ENCODE measurements at regions not wholly inside any gene's neighbourhood (a gene's known extent, or its start where the extent isn't known, plus 50 kb on each side); places are given as distances from the start of the nearest gene placed in this dataset.

DNA sequence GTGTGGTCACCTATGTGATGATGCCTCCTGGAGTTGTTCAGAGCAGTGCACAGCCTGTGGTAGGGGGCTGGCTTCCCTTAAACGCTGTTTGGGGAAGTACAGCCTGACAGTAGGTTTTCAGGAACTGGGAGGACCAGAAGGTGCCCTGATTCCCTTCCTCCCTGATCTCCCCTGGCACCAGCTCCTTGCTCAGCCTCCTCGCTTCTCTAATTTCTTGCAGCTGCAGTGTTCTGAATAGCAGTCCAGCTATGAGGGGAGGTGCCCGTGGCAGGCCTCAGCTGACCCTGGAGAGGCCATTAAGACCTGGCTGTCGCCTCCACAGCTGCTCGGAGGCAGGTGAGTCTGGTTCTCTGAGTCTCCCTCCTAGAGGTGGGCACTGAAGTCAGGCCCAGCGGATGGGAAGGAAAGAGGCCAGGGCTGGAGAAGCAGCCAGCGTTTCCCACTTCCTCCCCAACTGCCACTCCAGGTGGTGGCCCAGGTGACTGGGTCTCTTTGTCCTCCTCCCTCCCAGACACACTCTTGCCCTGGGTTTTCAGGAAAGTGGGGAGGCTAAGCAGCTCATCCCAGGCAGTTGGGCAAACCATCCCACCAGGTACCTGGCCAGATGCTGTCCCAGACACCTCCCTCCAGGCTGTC lies 52.0 kb upstream of the RPL11 start:
- FAIRE-seq, result no peak
- DNase-seq (ENCODE audit: insufficient read length, low spot score), result no peak

DNA sequence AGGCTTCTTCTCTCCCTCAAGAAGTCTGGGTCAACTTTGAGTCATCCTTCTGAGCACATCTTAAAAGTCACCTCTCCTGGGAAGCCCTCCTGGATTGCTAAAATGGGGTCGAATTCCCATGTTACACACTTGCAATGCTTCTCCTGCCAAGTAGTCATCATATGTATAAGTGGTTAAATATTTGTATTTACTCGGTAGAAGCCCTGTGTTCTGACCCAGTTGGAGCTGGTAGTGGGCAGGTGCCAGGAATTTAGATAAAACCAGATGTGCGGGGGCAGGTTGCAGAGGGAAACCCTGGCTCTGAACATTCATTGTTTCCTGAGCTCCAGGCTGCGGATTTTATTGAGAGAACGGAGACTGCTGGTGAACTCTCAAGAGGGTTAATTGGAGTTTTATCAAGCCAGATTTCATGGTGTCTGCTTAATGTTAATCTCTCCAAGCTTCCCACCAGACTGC lies 52.8 kb upstream of the RPL11 start:
- DNase-seq (ENCODE audit: insufficient read length, low spot score) (no peak), FAIRE-seq (no peak)

DNA sequence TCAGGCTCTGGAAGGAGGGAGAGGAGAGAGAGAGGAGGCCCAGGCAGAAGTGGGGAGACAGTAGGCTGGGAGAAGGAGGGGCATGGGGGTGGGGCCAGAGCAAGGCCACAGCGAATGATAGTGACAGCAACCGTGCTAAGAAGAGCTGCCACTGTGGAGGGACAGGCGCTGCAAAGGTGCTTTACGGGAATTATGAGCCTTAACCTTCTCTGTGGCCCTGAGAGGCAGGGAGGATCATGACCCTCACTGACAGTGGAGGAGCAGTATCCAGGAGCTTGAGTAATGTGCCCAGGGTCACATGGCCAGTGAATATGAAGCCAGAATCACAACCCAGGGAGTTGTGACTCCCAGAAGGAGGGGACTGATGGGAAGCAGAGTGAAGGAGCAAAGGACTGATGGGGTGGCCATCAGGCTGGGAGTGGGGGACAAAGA lies 53.4 kb upstream of the RPL11 start:
- no peak for FAIRE-seq
- no peak for DNase-seq (ENCODE audit: insufficient read length, low spot score)

DNA sequence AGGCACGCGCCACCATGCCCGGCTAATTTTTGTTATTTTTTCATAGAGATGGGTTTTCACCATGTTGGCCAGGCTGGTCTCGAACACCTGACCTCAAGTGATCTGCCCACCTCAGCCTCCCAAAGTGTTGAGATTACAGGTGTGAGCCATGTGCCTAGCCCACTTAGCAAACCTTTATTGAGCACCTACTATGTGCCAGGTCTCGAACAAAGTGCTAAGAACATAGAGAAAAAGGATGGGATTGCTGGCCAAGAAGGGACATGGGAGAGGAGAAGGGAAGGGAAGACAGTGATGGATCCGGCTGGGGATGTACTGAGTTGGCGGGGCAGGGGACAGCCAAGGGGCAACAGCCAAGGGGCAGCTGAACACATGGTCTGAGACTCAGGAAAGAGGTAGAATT lies 55.6 kb upstream of the RPL11 start:
- FAIRE-seq, result no peak
- DNase-seq (ENCODE audit: insufficient read length, low spot score), result no peak

DNA sequence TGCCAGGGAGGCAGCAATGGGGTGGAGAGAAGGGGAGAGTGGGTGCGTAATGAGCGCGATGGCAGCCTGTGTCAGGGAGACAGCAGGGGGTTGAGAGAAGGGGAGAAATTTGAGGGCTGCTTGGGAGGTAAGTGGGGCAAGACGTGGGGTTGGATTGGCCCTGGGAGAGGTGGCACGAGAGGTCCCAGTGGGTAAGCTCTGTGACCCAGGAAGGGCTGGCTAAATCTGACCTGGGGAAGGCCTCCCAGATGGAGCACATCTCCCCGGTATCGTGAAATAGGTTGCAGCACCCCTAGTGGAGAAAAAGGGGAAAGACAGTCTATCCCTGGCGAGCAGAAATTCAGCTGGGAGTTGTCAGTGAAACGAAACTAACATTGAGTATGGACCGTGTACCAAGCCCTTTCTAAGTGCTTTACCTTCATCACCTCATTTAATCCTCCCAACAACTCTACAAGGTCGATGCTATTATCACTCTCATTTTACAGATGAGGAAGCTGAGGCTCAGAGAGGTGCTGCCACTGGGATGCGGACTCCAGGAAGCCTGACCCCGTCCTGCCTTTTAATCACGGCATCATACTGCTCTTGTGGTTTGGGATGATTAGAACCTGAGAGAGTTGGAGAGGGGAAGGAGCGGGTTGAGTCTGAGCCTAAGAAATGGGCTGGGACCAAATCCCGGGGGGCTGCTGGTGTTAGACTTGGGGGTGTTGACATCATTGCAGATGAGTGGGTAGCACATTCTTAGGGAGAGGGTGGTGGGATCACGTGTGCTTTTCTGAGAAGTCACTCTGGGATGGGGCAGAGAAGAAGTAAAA lies 56.6 kb upstream of the RPL11 start:
- FAIRE-seq, result peak; percentile 92
- peak; percentile 66 for DNase-seq (ENCODE audit: insufficient read length, low spot score)

DNA sequence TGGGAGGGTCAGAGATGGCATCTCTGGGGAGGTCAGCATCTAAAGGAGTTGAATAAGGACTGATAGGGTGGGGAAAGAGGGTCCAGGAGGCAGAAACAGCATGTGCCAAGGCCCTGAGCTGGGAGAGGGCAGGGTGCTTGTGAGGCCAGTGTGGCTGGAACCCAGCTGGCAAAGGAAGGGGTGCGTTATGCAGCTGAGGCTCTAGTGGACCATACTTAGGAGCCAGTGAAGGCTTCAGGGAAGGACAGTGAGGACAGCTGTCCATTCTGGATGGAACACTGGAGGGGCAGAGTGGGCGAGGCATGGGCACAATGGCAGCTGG lies 57.1 kb upstream of the RPL11 start:
- DNase-seq (ENCODE audit: insufficient read length, low spot score) (no peak), FAIRE-seq (no peak)

DNA sequence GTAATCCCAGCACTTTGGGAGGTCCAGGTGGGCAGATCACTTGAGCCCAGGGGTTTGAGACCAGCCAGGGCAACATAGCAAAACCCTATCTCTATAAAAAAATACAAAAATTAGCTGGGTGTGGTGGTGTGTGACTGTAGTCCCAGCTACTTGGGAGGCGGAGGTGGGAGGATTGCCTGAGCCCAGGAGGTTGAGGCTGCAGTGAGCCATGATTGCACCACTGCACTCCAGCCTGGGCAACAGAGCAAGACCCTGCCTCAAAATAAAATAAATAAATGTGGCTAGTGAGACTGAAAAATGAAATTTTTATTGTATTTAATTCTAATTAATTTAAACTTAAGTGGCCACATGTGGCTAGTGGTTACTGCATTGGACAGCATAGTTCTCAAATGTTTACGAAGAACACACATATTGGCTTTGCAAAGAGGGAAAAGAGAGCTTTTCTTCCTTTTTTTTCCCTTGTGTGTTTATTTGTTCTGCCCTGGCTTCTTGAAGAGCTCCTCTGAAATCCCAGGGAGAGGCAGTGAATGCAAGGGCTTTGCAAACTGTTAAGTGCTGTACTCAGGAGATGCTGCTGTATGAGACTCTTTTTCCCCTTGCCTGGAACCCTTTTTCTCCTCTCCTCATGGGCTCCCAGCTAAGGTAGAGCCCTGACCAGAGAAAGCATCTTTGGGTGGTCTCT lies 59.0 kb upstream of the RPL11 start:
- FAIRE-seq, result no peak
- no peak for DNase-seq (ENCODE audit: insufficient read length, low spot score)

DNA sequence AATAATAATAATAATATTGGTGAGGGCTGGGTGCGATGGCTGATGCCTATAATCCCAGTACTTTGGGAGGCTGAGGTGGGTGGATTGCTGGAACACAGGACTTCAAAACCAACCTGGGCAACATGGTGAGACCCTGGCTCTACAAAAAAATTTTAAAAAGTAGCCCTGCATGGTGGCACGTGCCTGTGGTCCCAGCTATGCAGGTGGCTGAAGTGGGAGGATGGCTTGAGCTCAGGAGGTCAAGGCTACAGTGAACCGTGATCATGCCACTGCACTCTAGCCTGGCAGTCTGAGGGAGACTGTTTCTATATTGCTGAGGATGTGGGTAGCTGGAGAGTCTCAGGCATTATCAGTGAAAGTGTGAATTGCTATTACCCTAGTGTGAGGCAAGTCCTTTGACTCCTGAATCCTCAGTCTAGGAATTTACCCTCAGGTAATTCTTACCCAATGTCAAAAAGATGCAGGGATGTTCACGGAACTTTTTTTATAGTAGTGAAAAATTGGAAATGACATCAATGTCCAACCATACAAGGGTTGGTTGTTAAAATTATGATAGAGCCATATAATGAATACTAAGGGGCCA lies 61.8 kb upstream of the RPL11 start:
- FAIRE-seq, result no peak
- DNase-seq (ENCODE audit: insufficient read length, low spot score), result no peak

DNA sequence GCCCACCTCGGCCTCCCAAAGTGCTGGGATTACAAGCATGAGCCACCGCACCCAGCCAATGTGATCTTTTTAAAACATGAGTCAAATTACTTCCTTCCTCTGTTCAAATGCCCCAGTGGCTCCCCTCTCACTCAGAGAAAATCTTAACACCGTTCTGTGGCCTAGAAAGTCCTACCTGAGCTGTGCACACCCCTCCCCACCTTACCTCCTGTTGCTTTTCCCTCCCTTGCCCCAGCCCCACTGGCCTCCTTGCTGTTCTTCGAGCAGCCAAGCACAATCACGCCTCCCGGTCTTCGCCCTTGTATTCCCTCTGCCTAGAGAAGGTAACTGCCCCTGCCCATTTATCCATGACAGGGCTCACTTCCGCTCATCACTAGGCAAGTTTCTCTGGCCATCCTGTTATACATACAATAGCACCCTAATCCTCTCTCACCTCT lies 62.6 kb upstream of the RPL11 start:
- no peak for DNase-seq (ENCODE audit: insufficient read length, low spot score)
- peak; percentile 37 for FAIRE-seq

DNA sequence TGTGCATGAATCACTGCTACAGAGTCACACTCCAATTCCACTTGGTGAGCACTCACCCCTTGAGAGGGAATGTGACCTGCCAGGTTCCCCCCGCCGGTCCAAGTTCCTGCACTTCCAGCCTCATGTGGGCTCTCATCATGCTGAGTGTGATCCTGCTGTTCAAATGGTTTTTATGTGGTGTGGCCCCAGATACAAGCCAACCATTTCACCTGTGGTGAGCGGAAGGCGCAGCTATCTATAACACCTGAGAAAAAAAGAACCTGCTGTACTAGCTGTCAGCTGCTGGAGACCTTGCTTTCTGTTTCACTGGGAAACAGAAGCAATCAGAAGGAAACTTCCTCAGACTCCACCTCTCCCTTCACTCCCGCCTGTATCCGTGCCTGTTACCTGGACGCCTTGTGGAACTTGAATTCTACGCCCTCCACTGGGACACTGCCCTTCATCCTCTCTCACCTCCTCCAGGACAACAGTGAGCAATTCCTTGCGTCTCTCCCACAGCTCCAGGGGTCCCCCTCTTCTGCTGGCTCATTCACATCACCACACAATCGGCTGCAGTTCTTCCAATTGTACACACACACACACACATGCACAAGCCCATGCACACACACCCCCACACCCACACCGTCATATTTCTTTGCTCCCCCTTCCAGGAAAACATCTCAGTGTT lies 64.4 kb upstream of the RPL11 start:
- FAIRE-seq, result no peak
- no peak for DNase-seq (ENCODE audit: insufficient read length, low spot score)

DNA sequence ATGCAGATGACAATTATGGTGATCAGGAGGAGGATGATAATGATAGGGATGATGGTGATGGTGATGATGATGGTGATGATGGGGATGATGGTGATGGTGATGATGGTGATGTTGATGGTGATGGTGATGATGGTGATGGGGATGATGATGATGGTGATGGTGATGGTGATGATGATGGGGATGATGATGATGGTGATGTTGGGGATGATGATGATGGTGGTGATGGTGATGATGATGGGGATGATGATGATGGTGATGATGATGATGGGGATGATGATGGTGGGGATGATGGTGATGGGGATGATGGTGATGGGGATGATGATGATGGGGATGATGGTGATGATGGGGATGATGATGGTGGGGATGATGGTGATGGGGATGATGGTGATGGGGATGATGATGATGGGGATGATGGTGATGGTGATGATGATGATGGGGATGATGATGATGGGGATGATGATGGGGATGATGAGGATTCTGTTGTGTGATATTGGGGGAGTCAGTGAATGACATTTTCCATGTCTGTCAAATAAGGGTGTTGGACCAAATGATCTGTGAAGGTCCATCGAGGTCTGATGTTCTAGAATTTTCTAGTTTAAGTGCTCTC lies 65.6 kb upstream of the RPL11 start:
- no peak for FAIRE-seq

DNA sequence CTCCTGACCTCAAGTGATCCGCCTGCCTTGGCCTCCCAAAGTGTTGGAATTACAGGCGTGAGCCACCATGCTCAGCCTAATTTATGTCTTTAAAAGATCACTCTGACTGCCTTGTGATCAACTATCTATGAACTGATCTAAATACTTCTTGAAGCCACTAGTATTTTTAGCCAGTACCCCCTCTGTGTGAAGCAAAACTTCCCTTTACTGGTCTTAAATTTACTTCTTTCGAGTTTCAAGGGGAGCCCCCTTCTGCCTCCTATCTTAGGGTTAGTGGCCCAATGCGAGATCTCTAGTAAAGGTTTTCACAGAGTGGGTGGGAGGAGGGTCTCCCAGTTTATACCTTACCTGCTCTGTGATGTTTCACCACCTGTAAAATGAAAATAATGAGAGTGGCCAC lies 66.1 kb upstream of the RPL11 start:
- FAIRE-seq (no peak), DNase-seq (ENCODE audit: insufficient read length, low spot score) (no peak)

More for the DNA sequence above, 65.6 kb upstream of the RPL11 start:
- DNase-seq (ENCODE audit: insufficient read length, low spot score), result no peak

DNA sequence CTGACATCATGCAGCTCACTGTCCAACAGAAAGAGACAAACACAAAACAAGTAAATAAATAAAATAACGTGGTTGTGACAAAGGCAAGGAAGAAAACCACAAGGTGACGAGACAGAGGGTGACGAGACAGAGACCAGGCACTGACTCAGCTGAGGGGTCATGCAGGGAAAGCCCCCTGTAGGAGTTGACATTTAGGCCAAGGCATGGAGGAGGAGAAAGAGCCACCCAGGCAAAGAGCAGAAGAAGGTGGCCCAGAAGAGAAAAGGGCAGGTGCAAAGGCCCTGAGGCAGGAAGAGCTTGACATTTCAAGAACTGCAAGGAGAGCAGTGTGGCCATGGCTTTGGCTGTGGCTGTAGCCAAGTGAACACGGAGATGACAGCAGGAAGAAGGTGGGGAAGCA lies 65.1 kb upstream of the ID3 start:
- DNase-seq (ENCODE audit: insufficient read length, low spot score) (no peak), FAIRE-seq (no peak)

DNA sequence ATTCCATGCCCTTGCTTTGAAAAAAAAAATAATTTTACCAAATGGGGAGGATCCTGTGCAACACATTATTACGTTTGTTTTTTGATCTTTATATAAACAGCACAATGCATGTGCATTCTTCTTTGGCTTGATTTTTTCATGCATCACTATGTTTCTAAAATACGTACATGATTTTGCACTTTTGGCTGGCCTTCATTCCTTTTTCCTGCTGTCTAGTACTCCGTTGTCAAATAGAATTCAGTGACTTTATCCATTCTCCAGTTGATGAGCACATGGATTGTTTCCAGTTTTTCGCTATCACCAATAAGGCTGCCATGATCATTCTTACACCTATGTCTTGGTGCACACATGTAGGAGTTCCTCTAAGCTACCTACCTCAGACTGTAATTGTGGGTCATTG lies 63.0 kb upstream of the ID3 start:
- DNase-seq (ENCODE audit: insufficient read length, low spot score) (no peak), FAIRE-seq (no peak)

DNA sequence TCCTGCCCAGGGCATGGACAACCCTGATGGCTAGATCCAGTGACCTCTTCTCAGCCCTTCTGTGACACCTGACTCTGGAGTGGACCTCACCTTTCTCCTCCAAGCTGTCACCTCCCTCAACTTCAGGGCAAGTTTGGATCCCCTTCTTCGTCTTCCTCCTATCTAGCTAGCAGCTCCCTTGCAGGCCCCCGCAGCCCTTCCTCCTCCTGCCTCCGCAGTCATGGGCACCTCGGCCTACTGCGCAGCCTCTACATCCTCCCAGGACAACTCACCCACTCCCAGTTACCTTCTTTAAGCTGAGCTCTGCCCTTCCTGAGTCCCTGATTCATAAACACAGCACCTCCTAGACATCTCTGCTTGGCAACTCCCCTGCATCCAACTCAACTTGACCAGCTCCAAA lies 61.3 kb upstream of the ID3 start:
- no peak for FAIRE-seq
- no peak for DNase-seq (ENCODE audit: insufficient read length, low spot score)

DNA sequence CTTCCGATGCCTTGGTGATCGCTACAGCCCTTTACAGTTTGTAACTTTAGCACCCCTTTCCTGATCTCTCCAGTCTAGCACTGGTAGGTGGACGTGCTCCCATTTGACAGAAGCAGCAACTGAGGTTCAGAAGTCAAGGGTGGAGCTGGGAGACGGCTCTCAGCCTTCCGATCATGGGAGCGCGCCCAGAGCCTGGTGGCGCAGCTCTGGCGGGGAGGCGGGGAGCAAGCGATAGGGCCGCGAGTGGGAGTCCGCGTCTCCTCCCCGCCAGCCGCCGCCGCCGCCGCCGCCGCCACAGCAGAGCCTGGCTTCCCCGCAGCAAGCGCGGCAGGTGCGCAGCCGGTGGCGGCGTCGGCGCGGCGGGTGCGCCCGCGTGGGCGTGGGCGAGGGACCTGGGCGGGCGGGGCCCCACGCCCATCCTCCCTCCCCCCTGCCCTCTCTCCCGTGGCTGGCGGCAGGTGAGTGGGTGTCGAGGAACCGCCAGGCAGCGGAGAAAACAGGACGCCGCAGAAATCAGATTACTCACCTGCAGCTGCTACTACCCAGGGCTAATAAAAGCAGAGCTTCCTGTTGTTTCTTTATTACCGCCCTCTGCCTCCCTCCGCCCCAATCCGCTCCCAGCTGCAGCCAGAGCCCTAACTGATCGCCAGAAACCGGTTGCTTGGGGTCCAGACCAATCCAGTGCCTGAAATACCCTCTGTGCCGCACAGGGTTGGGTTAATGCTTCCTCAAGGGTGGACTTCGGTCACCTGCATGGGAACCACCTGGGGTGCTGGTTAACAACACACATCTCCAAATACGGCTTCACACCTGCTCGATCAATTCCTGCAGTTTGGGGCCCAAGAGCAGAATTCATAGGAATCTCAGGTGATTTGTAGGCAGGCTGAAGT lies 60.2 kb upstream of the ID3 start:
- peak; percentile 69 for DNase-seq (ENCODE audit: insufficient read length, low spot score)
- FAIRE-seq, result no peak

DNA sequence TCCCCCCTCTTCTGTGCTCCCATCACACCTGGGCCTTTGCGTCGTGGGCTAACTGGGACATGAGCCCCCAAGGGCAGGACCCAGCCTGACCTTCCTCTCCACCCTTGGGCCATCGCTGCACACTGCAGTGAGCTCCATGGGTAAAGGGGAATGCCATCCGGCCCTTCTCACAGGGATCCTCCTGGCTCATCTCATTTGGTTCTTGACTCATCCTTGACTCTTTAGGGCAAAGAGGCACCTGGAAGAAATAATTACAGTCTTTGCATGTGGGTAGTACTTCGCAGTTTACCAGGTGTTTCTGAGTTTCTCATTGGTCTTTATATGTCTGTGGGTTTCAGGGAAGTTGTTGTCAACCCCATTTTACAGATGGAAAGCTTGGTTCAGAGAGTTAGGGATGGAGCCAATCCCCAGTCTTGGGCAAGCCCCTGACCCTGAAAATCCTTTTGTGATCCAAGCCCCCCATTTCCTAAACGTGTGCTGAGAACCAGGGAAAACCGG lies 59.3 kb upstream of the ID3 start:
- FAIRE-seq, result no peak
- no peak for DNase-seq (ENCODE audit: insufficient read length, low spot score)

DNA sequence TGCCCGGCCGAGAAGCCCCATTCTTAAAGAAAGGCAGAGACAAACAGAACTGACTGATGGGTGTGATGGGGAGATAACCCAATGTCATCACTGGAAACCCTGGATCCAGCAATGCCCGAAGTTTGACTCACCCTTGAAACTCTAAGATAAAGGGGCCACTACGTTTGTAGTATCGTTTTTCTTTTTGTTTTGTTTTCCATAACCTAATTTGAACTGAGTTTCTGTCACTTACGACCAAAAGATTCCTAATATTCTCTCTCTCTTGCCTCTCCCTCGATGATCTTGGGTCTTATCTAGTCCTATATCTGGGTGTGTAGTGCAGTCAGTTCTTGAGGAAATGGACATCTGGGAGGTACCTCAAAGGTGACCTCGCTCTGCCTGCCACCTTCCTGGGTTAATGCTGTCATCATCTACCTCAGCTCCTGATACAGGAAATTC lies 57.8 kb upstream of the ID3 start:
- no peak for DNase-seq (ENCODE audit: insufficient read length, low spot score)
- no peak for FAIRE-seq

DNA sequence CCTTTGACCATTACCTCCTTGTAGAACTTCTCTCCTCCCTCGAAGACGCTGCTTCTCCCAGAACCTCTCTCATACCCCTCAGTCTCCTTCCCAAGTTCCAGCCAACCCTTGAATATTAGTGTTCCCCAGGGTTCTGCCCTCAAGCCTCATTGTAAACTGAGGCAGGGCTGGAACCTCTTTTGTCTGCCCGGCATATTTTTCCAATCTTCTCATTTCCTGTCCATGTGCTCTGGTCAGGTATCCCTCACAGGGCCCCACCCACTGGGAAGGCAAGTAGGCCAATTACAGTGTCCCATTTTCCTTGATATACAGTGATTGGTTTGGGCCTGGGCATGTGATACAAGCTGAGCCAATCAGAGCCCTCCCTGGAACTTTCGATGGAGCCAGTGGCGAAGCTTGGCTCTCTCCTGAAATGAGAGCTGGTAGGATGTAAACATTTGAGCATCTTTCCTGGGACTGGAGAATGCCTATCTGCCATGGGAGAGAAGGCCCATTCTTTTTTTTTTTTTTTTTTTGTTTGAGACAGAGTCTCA lies 57.1 kb upstream of the ID3 start:
- DNase-seq (ENCODE audit: insufficient read length, low spot score) (no peak), FAIRE-seq (no peak)

Measured in GM19239 (cell line).